BE2C (cell line): ENCODE measurements at regions not wholly inside any gene's neighbourhood (a gene's known extent, or its start where the extent isn't known, plus 50 kb on each side); places are given as distances from the start of the nearest gene placed in this dataset.
"Not testable (repeated sequence)": the region's sequence is repeated elsewhere in the genome, so short reads cannot be mapped to it uniquely, and the experiment has no call there.

Experiments used
- DNase-seq: peaks from one replicate; pipeline ENCODE4 v3.0.0-alpha.2; 2020
- H3K27me3 ChIP-seq: fragments of 250-450 bp; sonication (Bioruptor Pico); 2 replicates; pipeline ENCODE4 v1.5.1; 2020; ENCODE audit warnings: mild to moderate bottlenecking
- H3K36me3 ChIP-seq: fragments of 250-450 bp; sonication (Bioruptor Pico); 2 replicates; pipeline ENCODE4 v1.5.1; 2020; ENCODE audit warnings: mild to moderate bottlenecking
- H3K4me1 ChIP-seq: fragments of 250-450 bp; sonication (Bioruptor Pico); 2 replicates; pipeline ENCODE4 v1.5.1; 2020
- H3K4me3 ChIP-seq: 2 replicates; pipeline ENCODE4 v1.5.1; 2011; ENCODE audit warnings: low read depth, low read length
- H3K9me3 ChIP-seq: fragments of 250-450 bp; sonication (Bioruptor Pico); 2 replicates; pipeline ENCODE4 v1.5.1; 2020
- TF ChIP-seq, protein P1 (sequence below): IDR thresholded peaks from 2 replicates; pipeline ENCODE4 v1.5.1; 2012; ENCODE audit warnings: mild to moderate bottlenecking, low read depth, low read length

- TF ChIP-seq, protein P1, sequence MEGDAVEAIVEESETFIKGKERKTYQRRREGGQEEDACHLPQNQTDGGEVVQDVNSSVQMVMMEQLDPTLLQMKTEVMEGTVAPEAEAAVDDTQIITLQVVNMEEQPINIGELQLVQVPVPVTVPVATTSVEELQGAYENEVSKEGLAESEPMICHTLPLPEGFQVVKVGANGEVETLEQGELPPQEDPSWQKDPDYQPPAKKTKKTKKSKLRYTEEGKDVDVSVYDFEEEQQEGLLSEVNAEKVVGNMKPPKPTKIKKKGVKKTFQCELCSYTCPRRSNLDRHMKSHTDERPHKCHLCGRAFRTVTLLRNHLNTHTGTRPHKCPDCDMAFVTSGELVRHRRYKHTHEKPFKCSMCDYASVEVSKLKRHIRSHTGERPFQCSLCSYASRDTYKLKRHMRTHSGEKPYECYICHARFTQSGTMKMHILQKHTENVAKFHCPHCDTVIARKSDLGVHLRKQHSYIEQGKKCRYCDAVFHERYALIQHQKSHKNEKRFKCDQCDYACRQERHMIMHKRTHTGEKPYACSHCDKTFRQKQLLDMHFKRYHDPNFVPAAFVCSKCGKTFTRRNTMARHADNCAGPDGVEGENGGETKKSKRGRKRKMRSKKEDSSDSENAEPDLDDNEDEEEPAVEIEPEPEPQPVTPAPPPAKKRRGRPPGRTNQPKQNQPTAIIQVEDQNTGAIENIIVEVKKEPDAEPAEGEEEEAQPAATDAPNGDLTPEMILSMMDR, result peak; percentile 42; the same call in 1 of the 2 replicates
- no peak for DNase-seq
- Histone ChIP-seq H3K4me3 (no peak overlapping the region), H3K4me1 (no peaks in the 10 kb centered on the region), H3K9me3 (no peaks in the 10 kb centered on the region), H3K36me3 (no peaks in the 10 kb centered on the region), H3K27me3 (no peaks in the 10 kb centered on the region)
Observed at GRCh38 chr5:91928754-91929521, 545.8 kb upstream of the ARRDC3 start.

DNA sequence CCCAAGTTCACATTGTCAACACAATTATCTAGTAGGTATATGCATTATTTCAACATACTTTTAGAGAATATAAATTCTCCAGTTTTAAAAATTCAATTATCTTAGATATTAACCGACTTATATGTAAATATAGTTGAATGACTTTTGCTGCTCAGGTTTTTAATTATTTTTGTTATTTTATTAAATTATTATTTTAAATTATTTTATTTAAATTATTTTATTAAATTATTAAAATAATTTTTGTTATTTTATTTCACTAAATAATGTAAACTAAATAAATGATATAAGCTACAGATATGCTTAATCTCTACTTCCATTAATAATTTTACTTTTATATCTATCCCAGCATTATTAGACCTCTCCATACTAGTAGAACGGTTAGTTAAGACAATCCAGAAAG is 544.3 kb upstream of the ARRDC3 start:
- H3K27me3 ChIP-seq, result no peaks in the 10 kb centered on the region
- DNase-seq, result no peak
- no peaks in the 10 kb centered on the region for H3K4me1 ChIP-seq
- H3K4me3 ChIP-seq, result no peak overlapping the region
- H3K36me3 ChIP-seq, result no peaks in the 10 kb centered on the region
- TF ChIP-seq, protein P1, result no peak
- H3K9me3 ChIP-seq, result no peaks in the 10 kb centered on the region

DNA sequence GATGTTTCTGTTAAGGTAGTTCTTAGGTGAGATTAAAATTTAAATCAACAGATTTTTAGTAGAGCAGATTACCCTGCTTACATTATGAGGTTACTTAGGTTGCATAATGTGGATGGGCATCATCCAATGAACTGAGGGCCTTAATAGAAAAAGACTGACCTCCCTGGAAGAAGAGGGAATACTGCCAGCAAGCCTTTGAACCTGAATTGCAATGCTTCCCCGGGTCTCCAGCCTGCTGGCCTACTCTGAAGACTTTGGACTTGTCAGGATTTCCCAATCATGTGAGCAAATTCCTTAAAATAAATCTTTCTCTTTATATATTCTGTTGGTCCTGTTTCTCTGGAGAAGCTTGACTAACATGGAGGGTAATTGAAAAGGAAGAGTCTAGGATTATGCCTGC is 542.1 kb upstream of the ARRDC3 start:
- Histone ChIP-seq H3K27me3 (no peaks in the 10 kb centered on the region), H3K4me3 (no peak overlapping the region), H3K9me3 (no peaks in the 10 kb centered on the region), H3K36me3 (no peaks in the 10 kb centered on the region), H3K4me1 (no peaks in the 10 kb centered on the region)
- TF ChIP-seq, protein P1, result no peak
- no peak for DNase-seq

DNA sequence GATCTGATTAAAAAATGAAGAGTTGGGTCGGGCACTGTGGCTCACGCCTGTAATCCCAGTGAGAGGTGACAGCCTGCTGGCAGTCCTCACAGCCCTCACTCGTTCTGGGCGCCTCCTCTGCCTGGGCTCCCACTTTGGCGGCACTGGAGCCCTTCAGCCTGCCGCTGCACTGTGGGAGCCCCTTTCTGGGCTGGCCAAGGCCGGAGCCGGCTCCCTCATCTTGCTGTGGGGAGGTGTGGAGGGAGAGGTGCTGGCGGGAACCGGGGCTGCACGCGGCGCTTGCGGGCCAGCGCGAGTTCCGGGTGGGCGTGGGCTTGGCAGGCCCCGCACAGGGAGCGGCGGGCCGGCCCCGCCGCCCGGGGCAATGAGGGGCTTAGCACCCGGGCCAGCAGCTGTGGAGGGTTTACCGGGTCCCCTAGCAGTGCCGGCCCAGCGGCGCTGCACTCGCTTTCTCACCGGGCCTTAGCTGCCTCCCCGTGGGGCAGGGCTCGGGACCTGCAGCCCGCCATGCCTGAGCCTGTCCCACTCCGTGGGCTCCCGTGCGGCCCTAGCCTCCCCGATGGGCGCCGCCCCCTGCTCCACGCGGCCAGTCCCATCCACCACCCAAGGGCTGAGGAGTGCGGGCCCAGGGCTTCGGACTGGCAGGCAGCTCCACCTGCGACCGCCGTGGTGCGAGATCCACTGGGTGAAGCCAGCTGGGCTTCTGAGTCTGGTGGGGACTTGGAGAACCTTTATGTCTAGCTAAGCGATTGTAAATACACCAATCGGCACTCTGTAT is 534.1 kb upstream of the ARRDC3 start:
- not testable (repeated sequence) for H3K27me3 ChIP-seq, H3K9me3 ChIP-seq, H3K4me1 ChIP-seq, H3K36me3 ChIP-seq, H3K4me3 ChIP-seq, DNase-seq

DNA sequence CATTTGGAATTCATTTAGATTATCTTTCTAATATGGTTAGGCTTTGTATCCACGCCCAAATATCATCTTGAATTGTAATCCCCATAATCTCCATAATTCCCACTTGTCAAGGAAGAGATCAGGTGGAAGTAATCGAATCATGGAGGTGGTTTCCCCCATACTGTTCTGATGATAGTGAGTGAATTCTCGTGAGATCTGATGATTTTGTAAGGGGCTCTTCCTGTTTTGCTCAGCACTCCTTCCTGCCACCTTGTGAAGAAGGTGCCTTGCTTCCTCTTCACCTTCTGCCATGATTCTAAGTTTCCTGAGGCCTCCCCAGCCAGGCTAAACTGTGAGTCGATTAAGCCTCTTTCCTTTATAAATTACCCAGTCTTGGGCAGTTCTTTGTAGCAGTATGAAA is 527.5 kb upstream of the ARRDC3 start:
- no peaks in the 10 kb centered on the region for H3K36me3 ChIP-seq
- no peaks in the 10 kb centered on the region for H3K9me3 ChIP-seq
- no peaks in the 10 kb centered on the region for H3K27me3 ChIP-seq
- H3K4me1 ChIP-seq, result no peaks in the 10 kb centered on the region
- no peak overlapping the region for H3K4me3 ChIP-seq
- DNase-seq, result no peak
- TF ChIP-seq, protein P1, result no peak

DNA sequence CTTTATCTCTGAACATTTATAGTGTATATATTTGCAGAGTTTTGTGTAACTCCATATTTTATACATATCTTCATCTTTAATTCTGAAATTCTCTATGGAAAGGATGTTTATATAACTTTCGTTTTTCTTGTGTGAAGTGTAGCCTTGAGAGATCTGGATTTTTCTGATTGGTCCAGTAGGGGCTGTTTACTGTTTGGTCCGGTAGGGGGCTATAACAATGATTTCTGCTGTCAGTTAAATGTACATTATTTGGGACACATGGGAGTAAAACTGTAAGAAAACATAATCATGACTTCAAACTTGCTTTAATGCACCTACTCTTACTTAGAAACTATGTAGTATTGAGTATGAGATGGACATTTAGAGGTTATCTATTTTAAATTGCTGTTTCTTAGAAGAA is 527.1 kb upstream of the ARRDC3 start:
- Histone ChIP-seq H3K9me3 (no peaks in the 10 kb centered on the region), H3K4me3 (no peak overlapping the region), H3K36me3 (no peaks in the 10 kb centered on the region), H3K27me3 (no peaks in the 10 kb centered on the region), H3K4me1 (no peaks in the 10 kb centered on the region)
- no peak for DNase-seq
- TF ChIP-seq, protein P1, result peak; percentile 43
